A172 (cell line): ENCODE measurements at regions not wholly inside any gene's neighbourhood (a gene's known extent, or its start where the extent isn't known, plus 50 kb on each side); places are given as distances from the start of the nearest gene placed in this dataset.

Experiments
- DNase-seq: peaks from one replicate; pipeline ENCODE4 v3.0.0-alpha.2; 2015; ENCODE audit warnings: low spot score

GRCh38 chr13:26941345-26942174 is 181.0 kb upstream of the GPR12 start:
- DNase-seq: peak; percentile 68

GRCh38 chr13:26934096-26934495 is 173.5 kb upstream of the GPR12 start:
- DNase-seq: no peak

- DNase-seq: no peak
Measured at GRCh38 chr13:26932465-26932864, 171.9 kb upstream of the GPR12 start.

- DNase-seq: peak; percentile 63
Measured at GRCh38 chr13:26929971-26930730, 169.6 kb upstream of the GPR12 start.

- DNase-seq: no peak
Measured at GRCh38 chr13:26927511-26927910, 166.9 kb upstream of the GPR12 start.

GRCh38 chr13:26926371-26926770 is 165.8 kb upstream of the GPR12 start:
- DNase-seq: no peak

GRCh38 chr13:26923824-26924605 is 163.4 kb upstream of the GPR12 start:
- peak; percentile 60 for DNase-seq

- DNase-seq: no peak
Measured at GRCh38 chr13:26921918-26922317, 161.3 kb upstream of the GPR12 start.

- DNase-seq: no peak
Measured at GRCh38 chr13:26920614-26921355, 160.2 kb upstream of the GPR12 start.

- no peak for DNase-seq
Measured at GRCh38 chr13:26919732-26920131, 159.1 kb upstream of the GPR12 start.

- peak; percentile 84 for DNase-seq
Measured at GRCh38 chr13:26919311-26919710, 158.7 kb upstream of the GPR12 start.

- DNase-seq: peak; percentile 69
Measured at GRCh38 chr13:26914624-26915023, 154.0 kb upstream of the GPR12 start.

GRCh38 chr13:26914148-26914547 is 153.6 kb upstream of the GPR12 start:
- no peak for DNase-seq

- no peak for DNase-seq
Measured at GRCh38 chr13:26910754-26911465, 150.3 kb upstream of the GPR12 start.

- no peak for DNase-seq
Measured at GRCh38 chr13:26909477-26909876, 148.9 kb upstream of the GPR12 start.

- DNase-seq: no peak
Measured at GRCh38 chr13:26908126-26908525, 147.5 kb upstream of the GPR12 start.

GRCh38 chr13:26899202-26899601 is 138.6 kb upstream of the GPR12 start:
- no peak for DNase-seq

GRCh38 chr13:26897706-26898550 is 137.3 kb upstream of the GPR12 start:
- no peak for DNase-seq

- no peak for DNase-seq
Measured at GRCh38 chr13:26896986-26897668, 136.5 kb upstream of the GPR12 start.
